DMS114 treated with DMSO at 0.1 percent for 48 hours (cell line): ENCODE measurements at regions not wholly inside any gene's neighbourhood (a gene's known extent, or its start where the extent isn't known, plus 50 kb on each side); places are given as distances from the start of the nearest gene placed in this dataset.

Experiments used
- DNase-seq: peaks from one replicate; lab custom pipeline; 2025; ENCODE audit not compliant: unreplicated experiment; lab: John Stamatoyannopoulos, UW

DNA sequence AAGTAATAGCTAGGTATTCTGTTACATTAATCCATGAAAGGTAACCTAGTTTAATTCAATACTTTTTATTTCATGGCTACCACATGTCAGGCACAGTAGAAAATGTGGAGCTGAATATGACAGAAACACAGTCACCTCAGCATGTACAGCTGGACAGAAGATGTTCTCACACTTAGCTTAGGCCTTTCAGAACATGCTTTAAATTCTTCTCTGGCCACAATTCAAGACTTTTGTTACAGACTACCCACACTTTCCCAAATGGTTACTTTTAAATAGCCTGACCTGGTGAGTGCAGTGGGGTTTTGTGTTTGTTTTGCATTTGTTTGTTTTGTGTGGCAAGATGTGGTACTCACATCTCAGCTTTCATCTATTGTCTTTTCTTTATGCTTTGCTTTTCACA lies 1079.5 kb downstream of the IGSF11 start:
- DNase-seq, result no peak

GRCh38 chr3:117958027-117958426 lies 1076.6 kb downstream of the IGSF11 start:
- DNase-seq, result no peak

DNA sequence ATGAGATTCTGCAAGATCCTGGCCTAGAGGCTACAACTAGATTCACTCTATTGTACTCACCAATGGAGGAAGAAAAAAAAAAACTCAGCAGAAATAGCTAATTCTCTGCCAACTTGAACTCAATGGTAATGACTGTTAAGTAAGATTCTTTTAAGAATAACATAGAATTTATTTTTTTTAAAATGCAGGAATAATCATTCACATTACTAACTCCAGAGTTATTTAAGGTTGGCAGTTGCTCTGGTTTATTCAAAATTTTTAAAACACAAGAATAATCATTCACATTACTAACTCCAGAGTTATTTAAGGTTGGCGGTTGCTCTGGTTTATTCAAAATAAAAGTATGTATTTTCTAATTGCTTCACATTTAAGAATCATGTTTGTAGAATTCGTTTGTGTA lies 1071.9 kb downstream of the IGSF11 start:
- DNase-seq, result no peak

- DNase-seq, result no peak
These were observed 1070.8 kb downstream of the IGSF11 start for GRCh38 chr3:117963858-117964257.

DNA sequence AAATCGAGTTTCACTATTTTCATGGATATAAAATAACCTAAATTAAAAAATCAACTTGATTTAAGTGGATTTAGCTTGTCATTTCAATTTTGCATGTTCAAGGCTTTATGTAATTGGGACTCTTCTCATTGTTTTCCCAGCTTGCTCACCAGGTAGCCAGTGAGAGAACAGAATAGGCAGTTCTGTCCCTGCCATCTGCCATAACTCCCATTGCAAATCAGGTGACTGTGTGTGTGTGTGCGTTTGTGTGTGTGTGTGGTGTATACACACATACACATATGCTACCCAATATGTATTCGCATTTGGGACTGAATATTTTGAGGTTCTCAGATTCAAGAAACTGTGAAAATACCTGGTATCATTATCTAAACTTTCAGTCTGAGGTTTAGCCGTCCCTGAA lies 1069.8 kb downstream of the IGSF11 start:
- no peak for DNase-seq

DNA sequence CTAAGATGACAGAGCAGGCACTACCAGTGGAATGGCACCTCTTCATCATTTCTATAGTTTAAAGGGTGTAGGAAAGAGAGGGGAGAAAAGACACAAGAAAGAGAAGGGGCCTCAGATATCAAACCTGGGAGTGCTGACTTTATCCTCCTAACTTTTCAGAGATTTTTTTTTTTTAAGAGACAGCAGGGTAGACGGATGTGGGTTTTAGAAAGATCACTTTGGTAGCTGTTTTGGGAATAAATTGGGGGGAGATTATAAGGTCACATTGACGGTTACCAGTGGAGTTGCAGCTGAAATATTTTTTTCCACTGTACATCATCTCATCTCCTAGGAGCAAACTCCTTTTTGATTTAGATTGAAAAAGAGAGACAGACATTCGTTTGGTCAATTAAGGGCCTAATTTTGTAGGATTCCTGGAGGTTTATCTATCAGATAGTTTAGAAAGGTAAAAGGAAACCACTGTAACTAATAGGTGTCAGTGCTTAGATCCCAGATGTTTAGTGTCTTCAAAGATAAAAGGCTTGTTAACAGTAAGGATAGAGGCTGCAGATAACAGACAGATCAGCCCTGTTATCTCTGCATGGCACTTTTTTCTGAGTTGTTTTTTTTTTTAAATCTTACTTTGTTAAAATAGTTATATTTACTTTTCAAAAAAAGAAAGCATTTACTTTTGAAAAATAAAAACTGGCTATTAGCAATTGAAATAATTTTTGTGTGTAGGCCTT lies 1057.0 kb downstream of the IGSF11 start:
- DNase-seq, result no peak

DNA sequence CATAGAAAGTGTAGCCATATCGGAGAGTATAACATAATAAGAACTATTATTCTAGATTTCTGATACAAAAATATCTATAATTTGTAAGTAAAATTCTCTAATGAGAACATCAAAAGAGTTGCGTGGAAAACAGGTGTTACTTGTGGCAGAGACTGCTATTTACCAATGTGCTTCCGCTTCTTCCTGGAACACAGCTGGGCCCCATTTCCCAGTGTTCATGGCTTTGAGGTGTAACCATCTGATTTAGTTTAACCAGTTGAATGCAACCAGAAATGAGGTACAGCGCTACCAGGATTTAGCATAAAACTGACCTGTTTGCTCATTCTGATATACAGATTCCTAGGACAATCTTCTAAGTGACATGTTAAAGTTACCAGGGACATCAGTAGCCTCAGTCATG lies 1055.2 kb downstream of the IGSF11 start:
- no peak for DNase-seq

GRCh38 chr3:117987256-117987655 lies 1047.4 kb downstream of the IGSF11 start:
- no peak for DNase-seq

- no peak for DNase-seq
These were observed 1044.7 kb downstream of the IGSF11 start for GRCh38 chr3:117989982-117990381.

DNA sequence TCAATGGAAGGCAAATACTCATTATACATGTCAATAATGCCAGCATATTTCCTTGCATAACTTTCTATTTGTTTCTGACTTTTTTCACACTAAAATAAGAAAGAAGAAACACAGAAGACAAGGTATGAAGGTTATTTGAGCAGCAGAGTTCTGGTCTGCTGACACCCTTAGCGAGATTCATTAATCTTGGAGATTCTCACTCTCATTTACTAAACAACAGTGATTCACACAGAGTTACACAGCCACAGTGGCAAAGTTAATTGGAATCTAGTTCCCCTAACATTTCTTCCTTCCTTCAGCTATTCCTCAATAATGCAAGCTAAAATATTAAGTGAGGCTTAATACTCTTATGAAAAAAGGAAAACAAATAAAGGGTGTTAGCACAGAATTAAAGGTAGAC lies 1044.0 kb downstream of the IGSF11 start:
- DNase-seq, result no peak

DNA sequence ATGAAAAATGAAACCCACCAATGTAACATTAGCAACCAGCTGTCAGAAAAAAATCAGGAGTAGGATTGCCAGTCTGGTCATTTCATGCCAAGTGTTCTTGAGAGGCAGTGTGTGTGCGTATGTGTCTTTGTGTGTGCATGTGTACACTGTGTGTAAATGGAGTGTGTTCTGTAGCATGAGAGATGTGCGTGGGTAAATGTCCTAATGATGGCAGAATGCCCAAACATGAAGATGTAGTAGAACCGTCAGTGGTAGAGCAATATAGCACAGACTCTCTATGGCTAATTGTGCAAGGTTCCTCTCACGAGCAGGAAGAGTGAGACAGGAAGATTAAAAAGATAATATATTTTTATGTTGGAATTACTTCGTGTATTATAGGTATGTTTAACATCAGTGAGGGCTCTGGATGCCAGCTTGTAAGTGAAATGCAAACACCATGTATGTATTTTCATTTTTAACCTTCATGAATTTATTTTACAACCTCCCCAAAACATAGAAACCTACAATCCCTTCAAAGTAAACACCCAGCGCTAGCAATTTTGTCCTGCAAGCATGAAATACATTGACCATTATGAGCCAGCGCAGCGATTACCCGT lies 1038.7 kb downstream of the IGSF11 start:
- DNase-seq, result no peak

- peak; percentile 67 for DNase-seq
These were observed 1037.2 kb downstream of the IGSF11 start for GRCh38 chr3:117997201-117998049.

DNA sequence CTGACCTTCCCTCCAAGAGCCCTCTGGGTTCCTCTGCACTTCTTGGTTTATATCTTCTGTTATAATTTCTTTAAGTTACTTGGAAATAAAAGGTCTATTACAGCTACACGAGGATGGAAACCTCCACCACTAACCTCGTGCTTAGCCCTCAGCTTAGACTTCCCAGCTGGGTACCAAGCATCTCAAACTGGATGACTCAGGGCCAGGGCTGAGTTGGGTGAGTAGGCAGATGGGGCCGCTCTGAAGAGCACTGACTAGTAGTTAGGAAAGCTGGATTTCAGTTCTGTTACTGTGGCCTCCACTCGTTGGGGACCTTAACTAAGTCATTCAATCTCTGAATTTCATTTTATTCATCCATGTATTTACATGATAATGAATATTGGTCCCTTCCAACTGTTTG lies 1036.6 kb downstream of the IGSF11 start:
- no peak for DNase-seq

- DNase-seq, result no peak
These were observed 1034.4 kb downstream of the IGSF11 start for GRCh38 chr3:118000219-118000618.

DNA sequence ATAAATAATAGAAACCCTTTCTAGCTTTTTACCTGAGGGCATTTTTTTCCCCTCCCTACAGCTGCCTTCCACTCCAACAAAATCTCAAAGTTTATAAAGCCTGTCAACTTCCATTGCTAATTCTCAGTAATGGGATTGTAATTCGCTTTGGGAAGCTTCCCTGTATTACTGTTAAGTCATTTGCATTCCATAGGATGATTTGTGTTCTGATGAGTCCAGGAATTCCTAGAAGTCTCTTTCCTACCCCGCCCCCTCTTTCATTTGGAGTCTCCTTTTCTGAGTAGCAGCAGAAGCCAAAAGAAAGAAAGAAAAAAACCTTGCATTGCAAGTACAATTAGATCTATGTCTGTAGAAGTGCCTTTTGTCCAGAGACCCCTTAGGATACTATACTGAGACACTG lies 1033.3 kb downstream of the IGSF11 start:
- DNase-seq, result no peak

- DNase-seq, result no peak
These were observed 1022.7 kb downstream of the IGSF11 start for GRCh38 chr3:118011910-118012309.

DNA sequence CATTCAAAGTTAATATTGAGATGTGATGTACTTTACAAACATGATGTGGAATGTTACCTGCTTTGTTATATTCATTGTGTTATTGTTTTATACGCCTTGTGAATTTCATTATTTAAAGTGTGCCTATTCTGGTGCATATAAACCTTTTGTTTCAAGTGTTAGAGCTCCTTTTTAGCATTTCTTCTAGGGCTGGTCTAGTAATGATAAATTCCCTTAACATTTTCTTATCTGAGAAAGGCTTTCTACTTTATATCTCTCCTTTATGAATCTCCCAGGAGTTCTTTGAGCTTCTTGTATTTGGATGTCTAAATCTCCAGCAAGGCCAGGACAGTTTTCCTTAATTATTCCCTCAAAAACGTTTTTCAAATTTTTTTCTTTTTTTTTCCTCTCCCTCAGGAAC lies 1005.6 kb downstream of the IGSF11 start:
- DNase-seq, result no peak

- no peak for DNase-seq
These were observed 998.4 kb downstream of the IGSF11 start for GRCh38 chr3:118036215-118036614.

DNA sequence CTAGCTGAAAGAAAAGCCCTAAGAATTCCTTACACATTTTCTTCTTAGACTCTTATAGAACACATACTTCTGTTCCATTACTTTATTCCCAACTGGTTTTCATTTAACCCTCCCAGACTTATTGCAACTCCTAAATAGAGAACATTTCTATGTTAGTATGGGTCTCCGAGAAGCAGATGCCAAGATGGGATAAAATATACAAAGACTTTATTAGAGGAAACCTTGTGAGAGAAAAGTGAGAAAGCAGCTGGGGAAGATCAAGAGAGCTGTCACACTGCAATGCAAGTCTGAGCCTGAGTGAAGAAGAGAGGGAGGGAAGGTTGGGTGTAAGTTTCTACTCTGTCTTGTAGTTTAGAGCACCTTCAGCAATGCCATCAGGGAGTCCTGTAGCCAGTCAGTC lies 979.3 kb downstream of the IGSF11 start:
- DNase-seq, result no peak

- DNase-seq, result no peak
These were observed 977.6 kb downstream of the IGSF11 start for GRCh38 chr3:118057086-118057485.

GRCh38 chr3:118059096-118059495 lies 975.5 kb downstream of the IGSF11 start:
- DNase-seq, result no peak

- DNase-seq, result no peak
These were observed 967.2 kb downstream of the IGSF11 start for GRCh38 chr3:118067439-118067838.
